LNCaP clone FGC (cell line): ENCODE measurements at regions not wholly inside any gene's neighbourhood (a gene's known extent, or its start where the extent isn't known, plus 50 kb on each side); places are given as distances from the start of the nearest gene placed in this dataset.

ENCODE experiments used
- DNase-seq: peaks from one replicate; pipeline ENCODE4 v3.0.0-alpha.2; 2011; ENCODE audit warnings: low read depth
- H3K4me3 ChIP-seq: 2 replicates; pipeline ENCODE4 v1.5.1; 2011; ENCODE audit warnings: mild to moderate bottlenecking, low read depth, low read length, control low read depth
- CTCF ChIP-seq: IDR thresholded peaks from 2 replicates; pipeline ENCODE4 v1.5.1; 2012; ENCODE audit warnings: mild to moderate bottlenecking; ENCODE audit not compliant: control insufficient read depth, insufficient read depth; ENCODE audit errors: extremely low read depth

DNA sequence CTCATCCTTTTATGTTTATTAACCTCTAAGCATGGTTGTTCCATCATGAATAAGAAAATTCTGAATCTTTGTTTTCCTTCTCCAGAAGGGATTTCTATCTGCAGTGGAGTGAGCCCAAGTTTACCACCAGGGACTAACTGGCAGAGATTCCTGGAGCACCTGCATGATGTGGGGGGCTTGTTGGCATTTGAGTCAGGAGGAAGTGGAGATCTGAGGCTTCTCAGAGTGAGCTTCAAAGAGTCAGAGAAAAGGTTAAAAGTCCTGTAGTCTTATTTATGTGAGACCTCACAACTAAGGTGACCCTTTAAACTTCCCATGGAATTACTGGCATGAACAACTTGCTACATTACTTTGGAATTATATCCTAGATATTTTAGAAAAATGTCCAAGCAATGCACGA is 138.1 kb upstream of the SLC24A3 start:
- no peak for DNase-seq
- H3K4me3 ChIP-seq, result no peak overlapping the region
- TF ChIP-seq CTCF, result no peak

DNA sequence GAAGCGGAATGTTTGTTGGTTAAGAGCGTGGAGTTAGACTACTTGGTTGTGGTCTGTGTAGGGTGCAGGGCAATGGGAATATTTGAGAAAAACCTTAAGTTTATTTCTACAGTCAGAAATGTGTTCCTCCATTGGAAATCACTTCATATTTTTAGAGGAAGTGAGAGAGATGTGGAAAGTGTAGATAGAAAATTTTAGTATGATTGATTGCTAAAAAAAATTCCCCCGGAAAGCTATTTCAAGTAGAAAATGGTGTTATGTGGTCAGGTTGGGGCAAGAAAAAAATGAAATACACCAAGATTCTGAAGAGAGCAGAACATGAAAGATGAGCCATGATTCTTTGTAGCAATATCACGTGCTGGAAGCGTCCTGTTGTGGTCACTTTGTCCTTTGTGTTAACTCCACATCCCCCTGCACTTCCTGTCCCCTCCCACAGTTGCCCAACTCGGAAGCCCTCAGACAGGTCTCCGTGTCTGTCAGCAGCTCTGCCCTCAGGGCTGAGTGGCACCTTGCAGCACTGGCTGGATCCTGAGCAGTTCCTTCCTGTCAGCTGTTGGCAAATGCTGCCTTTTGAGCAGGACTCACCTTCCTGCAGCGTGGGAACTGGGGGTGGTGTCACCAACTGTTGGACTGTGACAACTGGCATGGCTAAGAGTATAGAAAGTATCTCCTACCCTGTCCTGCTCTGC is 137.5 kb upstream of the SLC24A3 start:
- H3K4me3 ChIP-seq, result no peak overlapping the region
- DNase-seq, result no peak

GRCh38 chr20:19077370-19078220 is 134.8 kb upstream of the SLC24A3 start:
- no peak for DNase-seq
- TF ChIP-seq CTCF, result no peak

More for the DNA sequence above, 137.5 kb upstream of the SLC24A3 start:
- TF ChIP-seq CTCF, result no peak

GRCh38 chr20:19078448-19079373 is 133.7 kb upstream of the SLC24A3 start:
- no peak for DNase-seq
- no peak overlapping the region for H3K4me3 ChIP-seq
- TF ChIP-seq CTCF, result no peak

More at GRCh38 chr20:19077370-19078220, 134.8 kb upstream of the SLC24A3 start:
- H3K4me3 ChIP-seq, result no peak overlapping the region

- DNase-seq, result no peak
- H3K4me3 ChIP-seq, result no peak overlapping the region
- TF ChIP-seq CTCF, result no peak
Observed at GRCh38 chr20:19079536-19080299, 132.7 kb upstream of the SLC24A3 start.

- no peak for TF ChIP-seq CTCF
- no peak for DNase-seq
Observed at GRCh38 chr20:19081937-19082336, 130.5 kb upstream of the SLC24A3 start.

More at GRCh38 chr20:19081937-19082336, 130.5 kb upstream of the SLC24A3 start:
- H3K4me3 ChIP-seq, result no peak overlapping the region
